GM19438 (cell line): ENCODE measurements at regions not wholly inside any gene's neighbourhood (a gene's known extent, or its start where the extent isn't known, plus 50 kb on each side); places are given as distances from the start of the nearest gene placed in this dataset.
A peak's percentile ranks its signal among the peaks of the same experiment; 100 is the strongest.

Experiments used
- ATAC-seq: cut with Tn5 transposase; IDR thresholded peaks from one replicate; pipeline ENCODE4 v1.9.1; 2021; ENCODE audit warnings: low read depth; ENCODE audit not compliant: unreplicated experiment

GRCh38 chr1:56061824-56062223 lies 517.5 kb downstream of the PLPP3 start:
- peak; percentile 78 for ATAC-seq

GRCh38 chr1:56060906-56061305 lies 518.5 kb downstream of the PLPP3 start:
- ATAC-seq: no peak

- ATAC-seq: no peak
Measured at GRCh38 chr1:56057466-56058405, 521.6 kb downstream of the PLPP3 start.

- no peak for ATAC-seq
Measured at GRCh38 chr1:56056438-56057287, 522.7 kb downstream of the PLPP3 start.

- no peak for ATAC-seq
Measured at GRCh38 chr1:56054959-56055358, 524.4 kb downstream of the PLPP3 start.

- no peak for ATAC-seq
Measured at GRCh38 chr1:56052041-56052440, 527.3 kb downstream of the PLPP3 start.

- ATAC-seq: no peak
Measured at GRCh38 chr1:56050911-56051310, 528.5 kb downstream of the PLPP3 start.

- ATAC-seq: no peak
Measured at GRCh38 chr1:56045477-56045876, 533.9 kb downstream of the PLPP3 start.

- ATAC-seq: no peak
Measured at GRCh38 chr1:56045062-56045461, 534.3 kb downstream of the PLPP3 start.

- ATAC-seq: no peak
Measured at GRCh38 chr1:56036479-56036878, 542.9 kb downstream of the PLPP3 start.

GRCh38 chr1:56034847-56035481 lies 544.4 kb downstream of the PLPP3 start:
- ATAC-seq: no peak

GRCh38 chr1:56034222-56034621 lies 545.1 kb downstream of the PLPP3 start:
- ATAC-seq: no peak

GRCh38 chr1:56033321-56034037 lies 545.9 kb downstream of the PLPP3 start:
- ATAC-seq: no peak

GRCh38 chr1:56032096-56032676 lies 547.2 kb downstream of the PLPP3 start:
- ATAC-seq: no peak

GRCh38 chr1:56031001-56031400 lies 548.4 kb downstream of the PLPP3 start:
- ATAC-seq: no peak

GRCh38 chr1:56029319-56030003 lies 549.9 kb downstream of the PLPP3 start:
- ATAC-seq: no peak

- ATAC-seq: no peak
Measured at GRCh38 chr1:56028911-56029310, 550.5 kb downstream of the PLPP3 start.

- no peak for ATAC-seq
Measured at GRCh38 chr1:56028244-56028643, 551.1 kb downstream of the PLPP3 start.

GRCh38 chr1:56025942-56026341 lies 553.4 kb downstream of the PLPP3 start:
- ATAC-seq: no peak
